SK-N-SH treated with all-trans-retinoic acid at 6 μM for 48 hours (cell line): ENCODE measurements at regions not wholly inside any gene's neighbourhood (a gene's known extent, or its start where the extent isn't known, plus 50 kb on each side); places are given as distances from the start of the nearest gene placed in this dataset.

Source experiments
- ATAC-seq: fragments of 200-7000 bp; cut with Tn5 transposase; 3 replicates; pipeline ENCODE4 v1.9.1; 2020; ENCODE audit warnings: mild to moderate bottlenecking, moderate library complexity
- BACH2 ChIP-seq: fragments of 250-450 bp; sonication (Bioruptor Pico); IDR thresholded peaks from 2 replicates; pipeline ENCODE4 v1.9.0; 2021; ENCODE audit warnings: mild to moderate bottlenecking, borderline replicate concordance
- ESRRG ChIP-seq: fragments of 250-450 bp; sonication (Bioruptor Pico); IDR thresholded peaks from 2 replicates; pipeline ENCODE4 v1.6.1; 2021; ENCODE audit warnings: mild to moderate bottlenecking
- GLIS3 ChIP-seq: fragments of 250-450 bp; sonication (Bioruptor Pico); IDR thresholded peaks from 2 replicates; pipeline ENCODE4 v1.5.0; 2020; ENCODE audit warnings: mild to moderate bottlenecking, moderate library complexity
- ISL1 ChIP-seq: fragments of 250-450 bp; sonication (Bioruptor Pico); IDR thresholded peaks from 2 replicates; pipeline ENCODE4 v2.1.2; 2022; ENCODE audit warnings: mild to moderate bottlenecking, moderate library complexity
- PPARA ChIP-seq: fragments of 250-450 bp; sonication (Bioruptor Pico); IDR thresholded peaks from 2 replicates; pipeline ENCODE4 v1.5.0; 2020; ENCODE audit warnings: mild to moderate bottlenecking, borderline replicate concordance
- RARB ChIP-seq: fragments of 250-450 bp; sonication (Bioruptor Pico); IDR thresholded peaks from 2 replicates; pipeline ENCODE4 v1.8.0; 2021; ENCODE audit warnings: mild to moderate bottlenecking, moderate library complexity
- SNAI2 ChIP-seq: fragments of 250-450 bp; sonication (Bioruptor Pico); IDR thresholded peaks from 2 replicates; pipeline ENCODE4 v1.5.0; 2020; ENCODE audit warnings: mild to moderate bottlenecking, moderate library complexity
- TCF4 ChIP-seq: fragments of 250-450 bp; sonication (Bioruptor Pico); IDR thresholded peaks from 2 replicates; pipeline ENCODE4 v1.8.0; 2021; ENCODE audit warnings: mild to moderate bottlenecking, moderate library complexity, borderline replicate concordance
- TOX ChIP-seq: fragments of 250-450 bp; sonication (Bioruptor Pico); IDR thresholded peaks from 2 replicates; pipeline ENCODE4 v1.8.0; 2021; ENCODE audit warnings: mild to moderate bottlenecking, moderate library complexity, borderline replicate concordance
- ZC3H10 ChIP-seq: fragments of 250-450 bp; sonication (Bioruptor Pico); IDR thresholded peaks from 2 replicates; pipeline ENCODE4 v1.5.1; 2021; ENCODE audit warnings: mild to moderate bottlenecking, moderate library complexity
- ZFP3 ChIP-seq: fragments of 250-450 bp; sonication (Bioruptor Pico); IDR thresholded peaks from 2 replicates; pipeline ENCODE4 v1.5.0; 2020; ENCODE audit warnings: mild to moderate bottlenecking, moderate library complexity
- ZNF565 ChIP-seq: fragments of 450-650 bp; formaldehyde crosslinking; conservative IDR thresholded peaks from 2 replicates; pipeline ENCODE4 v1.5.0; 2020; ENCODE audit warnings: low read depth, mild to moderate bottlenecking, moderate library complexity
- ZNF70 ChIP-seq: fragments of 450-650 bp; formaldehyde crosslinking; IDR thresholded peaks from 2 replicates; pipeline ENCODE4 v1.5.0; 2020; ENCODE audit warnings: mild to moderate bottlenecking, moderate library complexity
- ZNF8 ChIP-seq: fragments of 450-650 bp; formaldehyde crosslinking; IDR thresholded peaks from 2 replicates; pipeline ENCODE4 v1.5.0; 2020; ENCODE audit warnings: mild to moderate bottlenecking, moderate library complexity
- TF ChIP-seq, protein P1 (sequence below): fragments of 250-450 bp; sonication (Bioruptor Pico); IDR thresholded peaks from 2 replicates; pipeline ENCODE4 v1.8.0; 2020; ENCODE audit warnings: mild to moderate bottlenecking, moderate library complexity, borderline replicate concordance
- TF ChIP-seq, protein P2 (sequence below): fragments of 250-450 bp; sonication (Bioruptor Pico); IDR thresholded peaks from 2 replicates; pipeline ENCODE4 v1.5.1; 2020; ENCODE audit warnings: low read depth, mild to moderate bottlenecking, moderate library complexity
- TF ChIP-seq, protein P3 (sequence below): fragments of 250-450 bp; sonication (Bioruptor Pico); IDR thresholded peaks from 2 replicates; pipeline ENCODE4 v1.5.1; 2021; ENCODE audit warnings: mild to moderate bottlenecking, moderate library complexity
- TF ChIP-seq, protein P4 (sequence below): fragments of 250-450 bp; sonication (Bioruptor Pico); IDR thresholded peaks from 2 replicates; pipeline ENCODE4 v1.8.0; 2021; ENCODE audit warnings: low read depth, mild to moderate bottlenecking, moderate library complexity, borderline replicate concordance
- TF ChIP-seq, protein P5 (sequence below): fragments of 250-450 bp; sonication (Bioruptor Pico); IDR thresholded peaks from 2 replicates; pipeline ENCODE4 v1.5.0; 2020; ENCODE audit warnings: mild to moderate bottlenecking, moderate library complexity

DNA sequence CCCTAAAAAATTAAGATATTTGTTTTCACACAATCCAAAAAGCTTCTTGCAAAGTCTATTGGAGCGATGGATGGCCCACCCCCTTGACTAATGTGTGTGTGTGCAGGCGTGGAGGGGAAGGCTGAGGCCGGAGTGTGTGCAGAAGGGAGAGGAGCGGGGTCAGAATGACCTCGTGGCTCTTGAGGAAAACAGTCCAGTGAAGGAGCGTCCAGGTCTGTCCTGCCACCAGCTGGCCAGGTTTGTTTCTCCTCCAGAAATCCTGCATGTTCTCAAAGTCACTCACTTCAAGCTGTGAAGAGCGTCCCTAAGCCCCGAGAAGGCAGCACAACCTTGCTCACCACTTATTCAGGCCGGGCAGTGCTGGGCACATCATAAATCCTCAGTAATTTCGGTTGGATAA, 69.5 kb upstream of the SSX2IP start:
- ATAC-seq, result no peak
- TF ChIP-seq ZFP3 (CRISPR knock-in tag) (no peak), ZNF565 (CRISPR knock-in tag) (no peak), RARB (CRISPR knock-in tag) (no peak), ESRRG (CRISPR knock-in tag) (no peak), ISL1 (CRISPR knock-in tag) (no peak), ZC3H10 (CRISPR knock-in tag) (no peak), TCF4 (CRISPR knock-in tag) (no peak), ZNF70 (CRISPR knock-in tag) (no peak), PPARA (CRISPR knock-in tag) (no peak), TOX (CRISPR knock-in tag) (no peak), SNAI2 (no peak)
- TF ChIP-seq, protein P1, sequence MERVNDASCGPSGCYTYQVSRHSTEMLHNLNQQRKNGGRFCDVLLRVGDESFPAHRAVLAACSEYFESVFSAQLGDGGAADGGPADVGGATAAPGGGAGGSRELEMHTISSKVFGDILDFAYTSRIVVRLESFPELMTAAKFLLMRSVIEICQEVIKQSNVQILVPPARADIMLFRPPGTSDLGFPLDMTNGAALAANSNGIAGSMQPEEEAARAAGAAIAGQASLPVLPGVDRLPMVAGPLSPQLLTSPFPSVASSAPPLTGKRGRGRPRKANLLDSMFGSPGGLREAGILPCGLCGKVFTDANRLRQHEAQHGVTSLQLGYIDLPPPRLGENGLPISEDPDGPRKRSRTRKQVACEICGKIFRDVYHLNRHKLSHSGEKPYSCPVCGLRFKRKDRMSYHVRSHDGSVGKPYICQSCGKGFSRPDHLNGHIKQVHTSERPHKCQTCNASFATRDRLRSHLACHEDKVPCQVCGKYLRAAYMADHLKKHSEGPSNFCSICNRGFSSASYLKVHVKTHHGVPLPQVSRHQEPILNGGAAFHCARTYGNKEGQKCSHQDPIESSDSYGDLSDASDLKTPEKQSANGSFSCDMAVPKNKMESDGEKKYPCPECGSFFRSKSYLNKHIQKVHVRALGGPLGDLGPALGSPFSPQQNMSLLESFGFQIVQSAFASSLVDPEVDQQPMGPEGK (CRISPR knock-in tag), result no peak
- TF ChIP-seq, protein P2, sequence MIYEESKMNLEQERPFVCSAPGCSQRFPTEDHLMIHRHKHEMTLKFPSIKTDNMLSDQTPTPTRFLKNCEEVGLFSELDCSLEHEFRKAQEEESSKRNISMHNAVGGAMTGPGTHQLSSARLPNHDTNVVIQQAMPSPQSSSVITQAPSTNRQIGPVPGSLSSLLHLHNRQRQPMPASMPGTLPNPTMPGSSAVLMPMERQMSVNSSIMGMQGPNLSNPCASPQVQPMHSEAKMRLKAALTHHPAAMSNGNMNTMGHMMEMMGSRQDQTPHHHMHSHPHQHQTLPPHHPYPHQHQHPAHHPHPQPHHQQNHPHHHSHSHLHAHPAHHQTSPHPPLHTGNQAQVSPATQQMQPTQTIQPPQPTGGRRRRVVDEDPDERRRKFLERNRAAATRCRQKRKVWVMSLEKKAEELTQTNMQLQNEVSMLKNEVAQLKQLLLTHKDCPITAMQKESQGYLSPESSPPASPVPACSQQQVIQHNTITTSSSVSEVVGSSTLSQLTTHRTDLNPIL (CRISPR knock-in tag), result no peak
- TF ChIP-seq, protein P3, sequence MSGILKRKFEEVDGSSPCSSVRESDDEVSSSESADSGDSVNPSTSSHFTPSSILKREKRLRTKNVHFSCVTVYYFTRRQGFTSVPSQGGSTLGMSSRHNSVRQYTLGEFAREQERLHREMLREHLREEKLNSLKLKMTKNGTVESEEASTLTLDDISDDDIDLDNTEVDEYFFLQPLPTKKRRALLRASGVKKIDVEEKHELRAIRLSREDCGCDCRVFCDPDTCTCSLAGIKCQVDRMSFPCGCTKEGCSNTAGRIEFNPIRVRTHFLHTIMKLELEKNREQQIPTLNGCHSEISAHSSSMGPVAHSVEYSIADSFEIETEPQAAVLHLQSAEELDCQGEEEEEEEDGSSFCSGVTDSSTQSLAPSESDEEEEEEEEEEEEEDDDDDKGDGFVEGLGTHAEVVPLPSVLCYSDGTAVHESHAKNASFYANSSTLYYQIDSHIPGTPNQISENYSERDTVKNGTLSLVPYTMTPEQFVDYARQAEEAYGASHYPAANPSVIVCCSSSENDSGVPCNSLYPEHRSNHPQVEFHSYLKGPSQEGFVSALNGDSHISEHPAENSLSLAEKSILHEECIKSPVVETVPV (CRISPR knock-in tag), result no peak
- TF ChIP-seq, protein P4, sequence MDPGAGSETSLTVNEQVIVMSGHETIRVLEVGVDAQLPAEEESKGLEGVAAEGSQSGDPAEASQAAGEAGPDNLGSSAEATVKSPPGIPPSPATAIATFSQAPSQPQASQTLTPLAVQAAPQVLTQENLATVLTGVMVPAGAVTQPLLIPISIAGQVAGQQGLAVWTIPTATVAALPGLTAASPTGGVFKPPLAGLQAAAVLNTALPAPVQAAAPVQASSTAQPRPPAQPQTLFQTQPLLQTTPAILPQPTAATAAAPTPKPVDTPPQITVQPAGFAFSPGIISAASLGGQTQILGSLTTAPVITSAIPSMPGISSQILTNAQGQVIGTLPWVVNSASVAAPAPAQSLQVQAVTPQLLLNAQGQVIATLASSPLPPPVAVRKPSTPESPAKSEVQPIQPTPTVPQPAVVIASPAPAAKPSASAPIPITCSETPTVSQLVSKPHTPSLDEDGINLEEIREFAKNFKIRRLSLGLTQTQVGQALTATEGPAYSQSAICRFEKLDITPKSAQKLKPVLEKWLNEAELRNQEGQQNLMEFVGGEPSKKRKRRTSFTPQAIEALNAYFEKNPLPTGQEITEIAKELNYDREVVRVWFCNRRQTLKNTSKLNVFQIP (CRISPR knock-in tag), result no peak
- TF ChIP-seq, all 23 proteins: peak for 0

DNA sequence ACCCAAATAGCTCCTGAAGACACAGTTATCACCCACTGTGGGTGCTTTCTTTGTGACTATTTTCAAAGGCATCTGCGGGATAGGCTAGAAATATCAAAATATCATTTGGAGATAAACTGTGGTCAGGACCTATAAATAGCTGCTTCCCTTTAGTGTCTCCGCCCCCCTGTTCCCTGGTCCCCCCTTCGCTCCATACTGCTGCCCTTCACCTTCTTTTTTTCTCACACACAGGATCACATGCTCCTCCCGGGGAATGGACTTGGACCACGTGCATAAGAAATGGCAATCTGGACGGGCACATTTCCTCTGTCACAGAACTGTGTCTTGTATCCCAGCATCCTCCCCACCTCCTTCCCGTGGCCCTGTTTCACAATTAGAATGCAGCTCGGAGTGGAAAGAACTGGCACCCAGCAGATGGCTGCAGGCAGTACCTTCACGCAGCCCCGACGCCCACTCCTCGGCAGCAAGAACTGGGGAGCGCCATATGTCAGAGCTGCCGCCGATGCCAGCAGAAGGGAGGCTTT, 68.8 kb upstream of the SSX2IP start:
- no peak for ATAC-seq
- no peak for TF ChIP-seq GLIS3 (CRISPR knock-in tag)
- TF ChIP-seq, protein P2 (CRISPR knock-in tag), result no peak
- no peak for TF ChIP-seq BACH2 (CRISPR knock-in tag)
- TF ChIP-seq RARB (CRISPR knock-in tag), result no peak
- TF ChIP-seq, protein P1 (CRISPR knock-in tag), result no peak
- TF ChIP-seq, protein P5, sequence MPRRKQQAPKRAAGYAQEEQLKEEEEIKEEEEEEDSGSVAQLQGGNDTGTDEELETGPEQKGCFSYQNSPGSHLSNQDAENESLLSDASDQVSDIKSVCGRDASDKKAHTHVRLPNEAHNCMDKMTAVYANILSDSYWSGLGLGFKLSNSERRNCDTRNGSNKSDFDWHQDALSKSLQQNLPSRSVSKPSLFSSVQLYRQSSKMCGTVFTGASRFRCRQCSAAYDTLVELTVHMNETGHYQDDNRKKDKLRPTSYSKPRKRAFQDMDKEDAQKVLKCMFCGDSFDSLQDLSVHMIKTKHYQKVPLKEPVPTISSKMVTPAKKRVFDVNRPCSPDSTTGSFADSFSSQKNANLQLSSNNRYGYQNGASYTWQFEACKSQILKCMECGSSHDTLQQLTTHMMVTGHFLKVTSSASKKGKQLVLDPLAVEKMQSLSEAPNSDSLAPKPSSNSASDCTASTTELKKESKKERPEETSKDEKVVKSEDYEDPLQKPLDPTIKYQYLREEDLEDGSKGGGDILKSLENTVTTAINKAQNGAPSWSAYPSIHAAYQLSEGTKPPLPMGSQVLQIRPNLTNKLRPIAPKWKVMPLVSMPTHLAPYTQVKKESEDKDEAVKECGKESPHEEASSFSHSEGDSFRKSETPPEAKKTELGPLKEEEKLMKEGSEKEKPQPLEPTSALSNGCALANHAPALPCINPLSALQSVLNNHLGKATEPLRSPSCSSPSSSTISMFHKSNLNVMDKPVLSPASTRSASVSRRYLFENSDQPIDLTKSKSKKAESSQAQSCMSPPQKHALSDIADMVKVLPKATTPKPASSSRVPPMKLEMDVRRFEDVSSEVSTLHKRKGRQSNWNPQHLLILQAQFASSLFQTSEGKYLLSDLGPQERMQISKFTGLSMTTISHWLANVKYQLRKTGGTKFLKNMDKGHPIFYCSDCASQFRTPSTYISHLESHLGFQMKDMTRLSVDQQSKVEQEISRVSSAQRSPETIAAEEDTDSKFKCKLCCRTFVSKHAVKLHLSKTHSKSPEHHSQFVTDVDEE (CRISPR knock-in tag), result no peak
- no peak for TF ChIP-seq TCF4 (CRISPR knock-in tag)
- no peak for TF ChIP-seq ZNF8
- TF ChIP-seq ZNF70 (CRISPR knock-in tag), result no peak
- TF ChIP-seq, protein P4 (CRISPR knock-in tag), result no peak
- no peak for TF ChIP-seq SNAI2
- TF ChIP-seq ZFP3 (CRISPR knock-in tag), result no peak
- TF ChIP-seq ZC3H10 (CRISPR knock-in tag), result no peak
- TF ChIP-seq ZNF565 (CRISPR knock-in tag), result no peak
- TF ChIP-seq TOX (CRISPR knock-in tag), result no peak
- TF ChIP-seq ESRRG (CRISPR knock-in tag), result no peak
